ENCODE measurements at regions not wholly inside any gene's neighbourhood (a gene's known extent, or its start where the extent isn't known, plus 50 kb on each side); places are given as distances from the start of the nearest gene placed in this dataset.
"Not testable (repeated sequence)": the region's sequence is repeated elsewhere in the genome, so short reads cannot be mapped to it uniquely, and the experiment has no call there.

DNA sequence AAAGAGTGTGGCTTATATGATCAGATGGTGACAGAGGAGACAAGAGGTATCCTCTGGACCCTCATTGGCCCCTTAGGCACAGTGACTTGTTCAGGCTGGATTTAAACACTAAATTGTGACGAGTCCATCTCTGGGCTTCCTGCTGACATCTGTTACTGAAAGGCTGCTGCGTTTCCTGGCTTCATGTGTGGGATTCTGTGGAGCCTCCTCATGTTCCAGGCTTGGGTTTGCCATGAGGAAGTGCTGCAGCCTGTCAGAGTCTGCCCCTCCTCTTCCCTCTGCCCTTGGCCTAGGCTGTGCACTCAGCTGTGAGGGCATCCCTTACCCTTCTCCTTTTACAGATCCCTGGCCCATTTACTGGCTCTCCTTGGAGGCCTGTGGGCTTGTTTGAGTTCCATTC lies 159.1 kb upstream of the TTC29 start:
- no peak for DNase-seq

DNA sequence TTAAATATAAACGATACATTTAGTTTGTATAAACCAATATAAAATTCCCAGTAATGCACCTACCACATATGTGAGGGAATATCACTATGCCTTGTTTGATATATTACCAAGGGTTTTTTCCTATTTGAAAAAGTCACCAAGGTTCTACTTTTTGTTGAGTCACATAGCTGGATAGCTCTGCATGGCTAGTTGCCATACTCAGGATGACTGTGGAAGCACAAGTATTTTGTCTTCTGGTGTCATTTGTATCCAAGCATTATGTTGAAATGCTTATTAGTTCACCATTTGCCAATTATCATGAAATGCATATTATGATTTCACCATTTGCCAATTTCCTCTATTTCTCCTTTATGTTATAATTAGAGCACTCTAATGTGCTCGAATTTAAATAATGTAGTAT lies 162.7 kb upstream of the TTC29 start:
- no peak for DNase-seq

DNA sequence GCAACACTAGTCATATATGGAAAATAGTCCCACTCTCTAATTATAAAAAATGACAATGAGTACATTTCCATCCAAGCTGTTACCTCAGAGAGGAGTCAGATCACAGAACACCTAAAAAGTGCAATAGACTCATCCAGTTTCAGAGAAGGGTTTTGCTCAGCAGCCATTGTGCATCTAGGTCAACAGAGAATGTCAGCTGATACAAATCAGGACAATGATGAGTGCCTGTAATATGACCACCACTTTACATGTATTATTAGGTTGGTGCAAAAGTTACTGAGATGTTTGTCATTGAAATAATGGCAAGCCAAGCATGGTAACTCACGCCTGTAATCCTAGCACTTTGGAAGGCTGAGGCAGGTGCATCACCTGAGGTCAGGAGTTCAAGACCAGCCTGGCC lies 164.1 kb upstream of the TTC29 start:
- DNase-seq, result no peak

DNA sequence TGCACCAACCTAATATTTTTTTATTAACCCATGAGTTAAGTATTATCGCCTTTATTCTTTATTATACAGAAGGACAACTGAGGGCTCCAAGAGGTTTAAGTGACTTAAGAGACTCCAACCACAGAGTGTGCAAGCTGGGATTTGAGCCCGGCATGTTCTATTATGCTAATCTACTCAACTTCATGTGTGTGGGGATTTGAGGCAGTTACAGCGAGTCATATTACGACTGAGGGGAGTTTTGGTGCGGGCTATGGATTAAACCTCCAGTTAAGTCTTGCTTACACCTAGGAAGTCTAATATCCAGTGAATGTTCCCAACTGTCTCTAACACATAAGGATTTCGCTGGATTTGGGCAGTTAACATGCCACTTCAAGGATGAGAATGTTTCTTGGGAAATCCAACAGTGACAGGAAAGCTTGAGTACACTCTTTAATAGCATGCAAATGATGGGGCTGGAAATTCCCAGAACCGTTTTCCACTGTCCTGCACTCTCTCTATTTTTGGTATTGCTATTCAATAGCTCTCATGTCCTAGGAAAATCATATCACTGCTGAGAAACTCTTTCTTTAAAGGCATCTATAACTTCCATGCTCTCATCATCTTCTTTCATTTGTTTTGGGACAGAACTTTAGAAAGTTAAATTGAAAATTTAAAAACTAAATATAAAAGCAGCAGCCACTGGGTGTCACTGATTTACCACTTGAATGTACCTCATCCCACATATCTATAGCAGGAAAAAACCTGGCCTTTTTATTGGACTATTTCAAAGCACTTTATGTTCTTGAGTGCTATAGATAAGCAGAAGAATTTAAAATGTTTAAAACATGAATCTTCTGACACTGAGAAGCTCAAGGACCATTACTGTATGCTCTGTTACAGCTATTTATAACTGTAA lies 165.1 kb upstream of the TTC29 start:
- DNase-seq, result no peak

DNA sequence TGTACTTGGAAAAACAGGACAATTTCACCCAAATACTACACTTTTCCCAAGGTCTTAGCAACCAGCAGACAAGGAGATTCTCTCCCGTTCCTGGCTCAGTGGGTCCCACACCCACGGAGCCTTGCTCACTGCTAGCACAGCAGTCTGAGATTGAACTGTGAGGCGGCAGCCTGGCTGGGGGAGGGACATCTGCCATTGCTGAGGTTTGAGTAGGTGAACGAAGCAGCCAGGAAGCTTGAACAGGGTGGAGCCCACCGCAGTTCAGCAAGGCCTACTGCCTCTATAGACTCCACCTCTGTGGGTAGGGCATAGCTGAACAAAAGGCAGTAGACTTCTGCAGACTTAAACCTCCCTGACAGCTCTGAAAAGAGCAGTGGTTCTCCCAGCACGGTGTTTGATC lies 166.5 kb upstream of the TTC29 start:
- not testable (repeated sequence) for DNase-seq

DNA sequence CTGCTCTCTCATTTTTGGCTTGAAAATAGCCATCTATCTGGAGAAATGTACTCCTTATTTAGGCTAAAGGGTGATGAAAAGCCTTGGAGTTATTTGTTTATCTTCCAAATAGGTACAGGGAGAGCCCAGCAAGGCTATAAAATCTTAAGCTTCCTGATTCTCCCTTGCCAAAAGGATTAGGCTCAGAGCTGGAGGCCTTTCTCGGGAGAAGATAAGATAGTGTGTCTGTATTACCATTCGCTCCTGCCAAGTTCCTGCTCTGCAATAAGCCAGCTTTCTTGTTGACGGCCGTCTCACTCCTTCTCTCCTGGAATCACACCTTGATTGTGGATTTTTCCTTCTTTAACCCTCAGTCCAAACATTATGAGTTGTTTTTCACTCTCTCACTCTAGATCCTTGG lies 171.8 kb upstream of the TTC29 start:
- no peak for DNase-seq

DNA sequence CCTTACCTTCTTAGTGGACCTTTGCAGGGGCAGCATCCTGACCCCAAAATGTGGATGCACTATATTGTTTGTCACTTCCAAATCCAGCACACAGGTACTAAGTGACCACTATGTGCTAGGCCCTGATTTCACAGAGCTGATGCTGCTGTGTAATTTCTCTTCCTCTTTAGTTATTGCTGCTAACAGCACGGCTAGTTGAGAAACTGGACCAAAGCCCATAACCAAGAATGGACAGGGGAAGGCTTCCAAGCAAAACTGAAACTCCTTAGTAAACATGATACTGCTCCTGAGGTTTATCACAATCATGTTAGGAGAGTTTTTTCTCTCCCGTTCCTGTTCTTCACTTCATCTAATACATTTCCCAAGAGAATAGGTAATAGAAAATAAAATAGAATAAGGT lies 172.9 kb upstream of the TTC29 start:
- no peak for DNase-seq

DNA sequence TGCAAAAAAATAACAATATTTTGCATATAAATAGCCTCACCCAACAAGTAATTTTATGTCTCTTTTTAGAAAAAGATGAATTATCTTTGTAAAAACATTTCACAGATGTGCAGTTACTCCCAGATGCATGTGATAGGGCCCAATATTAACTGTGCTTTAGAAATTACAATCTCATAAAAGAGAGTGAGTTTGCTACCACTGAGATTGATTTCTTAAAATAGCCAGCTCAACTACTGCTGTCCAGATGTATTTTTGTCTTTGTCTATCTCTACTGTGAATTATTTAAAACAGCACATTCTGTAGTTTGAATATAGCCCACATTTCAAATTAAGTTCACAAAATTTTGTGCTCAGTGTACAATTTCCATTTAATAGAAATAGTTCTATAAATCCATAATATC lies 177.0 kb upstream of the TTC29 start:
- DNase-seq, result no peak

DNA sequence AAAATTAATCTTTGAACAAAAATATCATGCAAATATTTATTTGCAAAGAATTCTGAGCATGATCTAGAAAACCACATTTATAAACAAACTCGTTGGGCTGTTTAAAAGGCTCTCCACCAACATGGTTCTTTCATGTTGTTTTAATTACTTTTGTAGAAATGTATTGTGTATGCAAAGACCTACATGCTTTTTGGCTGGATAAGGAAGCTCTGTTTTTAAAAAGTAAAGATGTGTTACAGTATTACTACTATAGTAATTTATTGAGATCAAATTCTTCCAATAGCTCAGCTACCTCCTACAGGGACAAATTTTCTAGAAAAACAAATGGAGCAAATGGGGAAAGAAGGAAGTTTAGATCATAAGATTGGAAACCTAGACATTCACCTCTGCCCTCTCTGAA lies 177.5 kb upstream of the TTC29 start:
- no peak for DNase-seq

DNA sequence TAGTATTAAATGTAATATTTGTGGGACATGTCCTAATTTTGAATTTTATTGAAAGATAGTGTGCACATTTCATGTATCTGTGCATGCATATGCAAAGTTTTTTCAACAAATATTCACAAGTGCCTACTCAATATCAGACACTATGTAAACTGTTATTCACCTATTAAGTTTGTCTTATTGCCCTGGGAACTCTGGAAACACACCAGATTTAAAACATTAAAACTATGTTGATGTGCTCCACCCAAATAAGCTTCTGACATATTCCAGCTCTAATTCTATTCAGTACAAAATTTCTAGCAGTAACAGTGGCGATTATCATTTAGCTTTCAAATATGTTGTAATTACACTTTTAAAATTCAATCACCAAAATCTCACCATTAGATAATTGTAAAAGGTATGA lies 183.1 kb upstream of the TTC29 start:
- no peak for DNase-seq

DNA sequence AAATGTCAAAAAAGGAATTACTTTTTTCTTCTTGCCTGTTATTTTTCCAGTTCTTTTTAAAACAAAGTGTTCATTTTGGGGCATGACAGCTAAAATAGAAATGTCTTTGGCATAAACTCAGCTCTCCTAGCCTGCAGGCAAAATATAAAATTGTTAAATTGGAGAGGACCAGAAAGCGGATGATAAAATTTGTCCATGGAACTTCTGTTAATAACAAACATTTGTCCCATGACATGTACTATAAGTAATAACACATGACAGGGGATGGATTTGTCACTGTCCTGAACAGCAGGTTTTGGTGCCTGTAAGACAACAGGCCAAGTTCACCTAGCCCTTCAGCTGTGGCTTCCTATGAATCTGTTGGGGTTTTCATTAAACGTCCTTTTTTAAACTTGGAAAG lies 184.0 kb upstream of the TTC29 start:
- DNase-seq, result no peak

DNA sequence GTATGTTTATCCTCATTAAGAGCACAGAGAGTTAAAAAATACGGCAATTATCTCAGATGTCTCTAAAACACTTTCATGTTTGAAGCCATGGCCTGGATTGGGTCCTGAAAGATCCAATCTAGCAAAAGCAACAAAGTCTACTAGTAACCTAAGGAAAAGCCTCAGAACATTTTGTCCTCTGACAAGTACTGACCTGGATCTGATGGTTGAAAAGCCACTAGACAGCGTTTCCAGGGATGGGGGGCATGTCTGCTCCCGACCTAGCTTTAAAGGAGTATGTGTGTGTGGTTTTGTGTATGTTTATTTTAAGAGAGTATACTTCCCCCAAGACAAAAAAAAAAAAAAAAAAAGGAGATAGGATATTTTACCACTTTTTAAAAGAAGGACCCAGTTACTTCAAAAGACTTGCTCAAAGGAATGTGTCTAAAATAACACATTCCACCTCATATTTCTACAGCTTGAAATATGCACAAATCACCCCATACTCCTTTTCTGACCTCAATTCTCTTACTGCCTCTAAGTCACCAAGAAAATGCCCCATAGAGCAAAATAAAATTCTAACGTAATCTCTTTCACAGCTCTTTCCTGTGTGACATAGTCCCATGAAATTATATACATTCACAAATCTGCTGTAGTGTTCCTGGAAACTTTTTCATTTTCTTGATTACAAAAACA lies 189.0 kb upstream of the TTC29 start:
- no peak for DNase-seq

DNA sequence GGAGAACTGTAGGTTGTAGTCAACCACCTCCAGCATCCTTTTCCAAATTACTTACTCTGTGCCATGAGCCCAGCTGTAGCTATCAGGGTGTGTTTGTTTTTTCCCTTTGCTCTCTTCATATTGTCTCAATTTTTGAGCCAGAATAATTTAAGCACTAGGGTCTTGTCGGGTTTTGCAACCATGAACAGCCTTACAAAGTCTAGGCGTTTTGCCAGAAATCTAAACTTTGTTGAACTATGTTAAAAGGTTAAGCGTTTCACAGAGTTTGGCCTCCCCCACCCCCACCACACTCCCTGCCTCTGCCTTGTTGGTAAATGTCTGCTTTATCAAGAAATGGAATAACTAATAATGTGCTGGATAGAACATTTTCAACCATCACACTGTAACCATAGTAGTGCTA lies 190.6 kb upstream of the TTC29 start:
- no peak for DNase-seq

DNA sequence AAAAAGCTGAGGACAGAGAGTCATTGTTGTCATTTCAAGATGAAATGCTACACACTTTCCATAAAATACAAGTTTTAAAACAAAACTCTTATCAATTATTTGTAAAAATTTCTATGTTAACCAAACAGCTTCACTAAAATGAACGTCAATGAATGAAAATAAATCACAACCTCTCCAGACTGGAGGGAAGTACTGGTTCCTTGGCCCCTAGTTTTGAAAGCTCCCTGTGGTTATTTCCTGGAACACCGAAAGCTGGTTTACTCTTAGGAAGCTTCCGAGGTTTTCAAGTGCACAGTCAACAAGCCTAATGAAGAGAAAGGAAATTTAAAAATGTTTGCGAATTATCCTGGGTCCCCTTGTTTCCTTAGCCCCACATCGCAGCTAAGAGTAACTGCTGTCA lies 191.1 kb upstream of the TTC29 start:
- DNase-seq, result no peak

DNA sequence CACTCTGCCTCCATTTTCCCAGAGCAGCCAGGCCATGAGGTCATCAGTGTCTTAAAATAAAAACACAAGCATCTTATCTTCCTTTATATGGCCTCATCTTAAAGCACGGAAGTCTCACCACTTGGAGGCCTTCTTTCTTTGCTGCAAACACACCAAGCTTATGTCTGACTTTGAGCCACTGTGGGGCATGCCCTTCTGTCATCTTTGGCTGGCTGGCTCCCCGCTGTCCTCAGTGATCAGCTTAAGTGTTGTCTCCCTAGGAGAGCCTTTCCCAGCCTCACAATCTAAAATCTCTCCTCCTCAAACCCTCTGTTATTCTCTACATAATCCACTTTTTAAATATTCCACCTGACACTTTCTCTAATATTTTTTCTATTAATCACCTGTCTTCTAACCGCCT lies 191.6 kb upstream of the TTC29 start:
- DNase-seq, result no peak

DNA sequence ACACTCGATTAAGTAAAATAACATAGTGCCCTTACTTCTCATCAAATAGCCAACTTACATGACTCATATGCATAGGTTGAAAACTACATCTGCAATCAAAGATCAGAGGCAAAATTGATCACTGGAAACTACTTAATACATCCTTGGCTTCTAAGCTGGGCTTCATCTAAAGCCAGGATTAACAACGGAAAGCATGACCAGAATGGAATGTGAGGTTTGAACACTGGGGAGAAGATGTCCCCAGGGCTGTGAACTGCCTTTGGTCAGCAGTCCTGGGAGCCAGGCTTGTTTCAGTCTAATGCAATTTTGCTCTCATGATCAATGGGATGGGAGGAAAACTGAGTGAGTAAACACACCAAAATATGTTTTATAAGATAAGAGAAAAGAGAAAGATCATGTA lies 192.5 kb upstream of the TTC29 start:
- no peak for DNase-seq

DNA sequence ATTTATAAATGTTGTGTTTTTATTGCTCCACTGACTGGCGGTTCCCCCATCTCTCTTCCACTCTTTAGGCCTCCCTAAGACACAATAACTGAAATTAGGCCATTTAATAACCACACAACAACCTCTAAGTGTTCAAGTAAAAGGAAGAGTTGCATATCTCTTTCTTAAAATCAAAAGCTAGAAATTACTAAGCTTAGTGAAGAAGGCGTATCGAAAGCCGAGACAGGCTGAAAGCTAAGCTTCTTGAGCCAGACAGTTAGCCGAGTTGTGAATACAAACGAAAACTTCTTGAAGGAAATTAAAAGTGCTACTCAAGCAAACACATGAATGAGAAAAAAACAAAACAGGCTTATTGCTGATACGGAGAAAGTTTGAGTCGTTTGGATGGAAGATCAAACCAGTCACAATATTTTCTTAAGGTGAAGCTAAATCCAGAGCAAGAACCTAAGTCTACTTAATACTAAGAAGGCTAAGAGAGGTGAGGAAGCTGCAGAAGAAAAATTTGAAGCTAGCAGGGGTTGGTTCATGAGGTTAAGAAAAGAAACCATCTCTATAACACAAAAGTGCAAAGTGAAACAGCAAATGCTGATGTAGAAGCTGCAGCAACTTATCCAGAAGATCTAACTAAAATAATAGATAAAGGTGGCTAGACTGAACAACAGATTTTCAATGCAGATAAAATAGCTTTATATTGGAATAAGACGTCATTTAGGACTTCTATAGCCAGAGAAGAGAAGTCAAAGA lies 194.0 kb upstream of the TTC29 start:
- DNase-seq, result no peak

DNA sequence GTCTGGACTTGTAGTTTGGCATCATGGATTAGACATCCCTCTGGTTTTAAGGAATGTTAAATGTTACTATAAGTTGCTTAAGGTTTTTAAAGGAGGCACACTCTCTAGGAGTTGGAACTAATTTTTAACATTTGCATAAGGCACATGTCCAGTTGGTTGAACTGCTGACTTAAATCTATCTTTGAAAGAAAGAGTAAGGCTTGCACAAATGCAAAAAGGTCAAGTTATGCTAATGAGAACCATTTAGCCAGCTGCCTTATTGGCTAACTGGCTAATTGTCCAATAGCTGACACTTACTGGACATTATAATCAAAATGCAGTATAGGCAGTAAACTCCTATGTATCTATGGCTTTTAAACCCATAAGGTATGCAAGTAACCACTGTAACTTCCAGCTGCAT lies 206.1 kb upstream of the TTC29 start:
- no peak for DNase-seq

DNA sequence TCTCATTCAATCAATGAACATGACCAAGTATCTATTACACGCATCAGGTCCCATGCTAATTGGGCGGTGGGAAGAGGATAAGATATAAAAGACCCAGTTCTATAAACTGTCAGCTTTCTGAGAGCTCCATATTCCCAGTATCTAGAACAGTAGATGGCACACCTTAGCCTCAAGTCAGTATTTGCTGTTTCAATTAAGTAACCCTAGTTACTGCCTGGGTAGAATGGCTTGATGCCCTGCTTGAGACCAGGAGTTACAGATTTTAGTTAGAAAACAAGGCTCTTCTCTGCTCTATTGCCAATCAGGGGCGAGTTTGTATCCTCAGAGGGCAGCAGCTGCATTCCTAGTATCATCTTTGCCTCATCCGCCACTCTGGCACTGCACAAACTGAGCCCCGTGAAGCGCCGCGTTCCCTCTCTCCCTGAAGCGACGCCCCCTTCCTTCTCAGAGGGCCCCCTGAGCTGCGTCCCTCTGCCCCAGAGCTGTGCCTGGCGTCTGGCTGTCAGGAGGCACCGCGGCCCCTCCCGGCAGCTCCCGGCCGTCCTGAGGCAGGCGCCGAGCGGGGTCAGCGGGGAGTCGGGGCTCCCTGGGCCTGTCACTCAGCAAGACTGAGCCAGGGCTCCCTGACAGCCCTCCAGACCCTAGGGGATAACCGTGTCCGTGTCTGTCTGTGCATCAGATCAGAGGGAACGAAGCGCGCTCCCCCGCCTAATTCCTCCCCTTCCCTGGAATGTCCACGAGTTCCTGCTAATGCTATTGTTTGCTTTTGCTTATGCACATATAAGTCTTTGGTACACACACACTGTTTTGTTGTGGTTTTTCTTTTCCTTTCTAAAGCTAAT lies 212.4 kb upstream of the TTC29 start:
- no peak for DNase-seq

DNA sequence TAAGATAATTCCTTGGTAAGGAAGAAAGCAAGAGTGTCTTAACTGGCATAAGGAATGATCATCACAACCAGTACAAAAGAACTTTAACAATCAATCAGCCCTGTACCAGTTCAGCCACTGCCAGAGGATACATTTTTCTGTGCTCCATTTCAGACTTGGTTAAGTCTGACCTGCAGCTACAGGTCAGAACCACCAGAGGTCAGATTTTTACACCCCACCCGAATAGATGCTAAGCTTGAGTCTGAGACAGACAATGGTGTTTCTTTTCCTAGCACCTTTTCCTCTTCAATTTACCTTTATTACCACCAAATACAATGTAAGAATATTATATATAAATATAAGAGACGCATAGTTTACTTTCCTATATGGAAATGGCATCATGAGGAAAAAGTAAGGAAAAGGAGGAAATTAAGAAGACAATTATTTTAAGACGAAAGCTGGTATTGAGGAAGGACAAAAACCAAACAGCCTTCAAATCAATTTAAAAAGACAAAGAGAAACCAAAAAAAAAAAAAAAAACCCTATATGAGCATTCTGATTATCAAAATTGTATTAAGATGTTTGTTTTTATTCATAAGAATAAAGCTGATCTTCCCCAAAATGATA lies 215.3 kb upstream of the TTC29 start:
- DNase-seq, result no peak

DNA sequence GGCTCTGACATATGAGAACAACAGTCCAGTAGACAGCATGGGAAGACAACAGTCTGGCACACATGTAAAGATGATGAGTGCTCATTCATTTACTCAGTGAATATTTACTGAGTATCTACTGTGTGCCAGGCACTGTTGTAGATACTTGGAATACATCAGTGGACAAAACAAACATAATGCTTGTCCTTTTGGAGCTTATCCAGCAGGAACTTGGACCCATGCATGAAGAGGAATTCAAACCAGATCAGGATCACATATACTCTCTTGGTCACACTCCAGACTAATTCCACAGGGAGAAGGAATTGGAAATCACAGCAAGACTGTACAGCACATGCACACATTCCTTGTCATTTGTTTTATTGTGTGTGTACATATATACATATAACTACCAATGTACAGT lies 217.6 kb upstream of the TTC29 start:
- no peak for DNase-seq

DNA sequence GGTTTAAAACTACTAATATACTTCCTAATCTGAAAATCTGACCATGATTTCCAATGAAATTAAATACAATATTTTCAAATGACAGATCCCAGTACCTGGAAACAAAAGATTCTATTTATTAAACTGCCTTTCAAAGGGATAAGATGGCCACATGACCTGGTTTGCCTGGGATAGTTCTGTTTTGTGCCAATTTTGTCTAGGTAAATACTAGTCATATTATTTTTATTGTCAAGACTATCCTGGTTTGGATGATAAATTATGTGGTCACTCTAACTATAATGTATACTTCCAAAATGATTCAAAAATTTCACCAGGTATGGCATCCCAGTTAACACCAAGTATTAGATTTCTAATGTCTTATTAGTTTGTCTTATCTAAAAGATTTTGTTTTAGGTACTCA lies 222.5 kb upstream of the TTC29 start:
- DNase-seq, result not testable (repeated sequence)

DNA sequence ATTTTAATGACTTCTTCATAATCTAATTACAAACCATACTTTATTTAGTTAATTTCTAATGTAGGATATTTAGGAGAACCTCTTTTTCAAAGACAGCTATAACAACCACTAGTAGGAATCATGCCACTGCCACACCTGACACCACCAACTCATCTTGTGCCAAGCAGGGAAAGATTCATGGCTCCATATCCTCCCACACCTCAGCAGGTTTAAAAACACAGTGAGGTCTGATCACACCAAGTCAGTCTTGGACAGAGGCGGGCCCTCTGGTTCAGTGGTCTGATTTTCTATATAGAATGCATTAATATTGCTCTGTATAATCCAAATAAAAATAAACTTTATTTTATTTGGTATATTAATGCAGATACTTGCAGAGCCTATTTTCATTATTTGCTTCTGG lies 227.7 kb upstream of the TTC29 start:
- no peak for DNase-seq
